ENCODE measurements at regions not wholly inside any gene's neighbourhood (a gene's known extent, or its start where the extent isn't known, plus 50 kb on each side); places are given as distances from the start of the nearest gene placed in this dataset.

DNA sequence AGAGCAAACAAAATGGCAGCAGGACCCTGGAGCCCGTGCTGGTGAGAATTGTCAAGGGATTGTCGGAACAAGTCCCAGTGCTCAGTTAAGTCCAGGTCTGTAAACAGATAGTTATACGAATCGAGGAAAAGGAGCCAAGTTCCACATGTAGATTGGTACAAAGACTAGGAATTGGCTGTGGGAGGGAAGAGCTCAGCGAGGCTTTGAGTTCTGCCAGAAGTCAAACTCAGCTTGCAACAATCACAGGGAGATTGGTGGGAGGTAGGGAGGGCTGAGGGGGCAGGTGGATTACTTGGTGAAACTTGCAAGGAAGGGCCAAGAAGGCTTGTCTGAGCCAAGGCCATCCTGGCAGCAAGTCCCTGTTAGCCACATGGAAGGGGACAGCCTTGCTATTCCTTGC is 217.8 kb upstream of the ARL4C start:
- Histone ChIP-seq H3K27me3 (no peaks in the 10 kb centered on the region), H3K9me3 (no peaks in the 10 kb centered on the region), H3K4me1 (no peaks in the 10 kb centered on the region), H3K27ac (replicated peaks in 1 of 4) (no peak overlapping the region), H3K36me3 (no peaks in the 10 kb centered on the region), H3K4me3 (no peak overlapping the region)
- peak; percentile 39 for DNase-seq (ENCODE audit: extremely low spot score)
- intact Hi-C loops (cut with DNase I), result no loop called here
- no peak for TF ChIP-seq POLR2A (IDR thresholded peaks at IDR 0.05; ENCODE audit: low read depth)
- TF ChIP-seq CTCF (IDR thresholded peaks at IDR 0.05), result no peak
- no peak for TF ChIP-seq EP300 (IDR thresholded peaks at IDR 0.05)
- no peak for TF ChIP-seq POLR2AphosphoS5 (IDR thresholded peaks at IDR 0.05)
- 79% methylated on average over 5 of the region's 5 CpGs for WGBS

- H3K36me3 ChIP-seq, result no peaks in the 10 kb centered on the region
- intact Hi-C loops (cut with DNase I), result no loop called here
- no peaks in the 10 kb centered on the region for H3K27me3 ChIP-seq
- 85% methylated on average over 4 of the region's 4 CpGs for WGBS
- no peaks in the 10 kb centered on the region for H3K4me1 ChIP-seq
- no peak overlapping the region for H3K27ac ChIP-seq (replicated peaks in 1 of 4)
- H3K9me3 ChIP-seq, result no peaks in the 10 kb centered on the region
- no peak for TF ChIP-seq POLR2A (IDR thresholded peaks at IDR 0.05; ENCODE audit: low read depth)
- TF ChIP-seq EP300 (IDR thresholded peaks at IDR 0.05), result no peak
- no peak for TF ChIP-seq POLR2AphosphoS5 (IDR thresholded peaks at IDR 0.05)
- TF ChIP-seq CTCF (IDR thresholded peaks at IDR 0.05), result no peak
- DNase-seq (ENCODE audit: extremely low spot score), result no peak
- no peak overlapping the region for H3K4me3 ChIP-seq
These were observed 215.6 kb upstream of the ARL4C start for GRCh38 chr2:234712421-234712935.

- WGBS, result 97% methylated on average over 2 of the region's 2 CpGs
- no peak for DNase-seq (ENCODE audit: extremely low spot score)
- Histone ChIP-seq H3K27me3 (no peaks in the 10 kb centered on the region), H3K36me3 (no peaks in the 10 kb centered on the region), H3K9me3 (no peaks in the 10 kb centered on the region), H3K27ac (replicated peaks in 1 of 4) (no peak overlapping the region), H3K4me1 (no peaks in the 10 kb centered on the region), H3K4me3 (no peak overlapping the region)
- intact Hi-C loops (cut with DNase I), result no loop called here
- no peak for TF ChIP-seq POLR2AphosphoS5 (IDR thresholded peaks at IDR 0.05)
- no peak for TF ChIP-seq CTCF (IDR thresholded peaks at IDR 0.05)
These were observed 214.4 kb upstream of the ARL4C start for GRCh38 chr2:234711308-234711707.

DNA sequence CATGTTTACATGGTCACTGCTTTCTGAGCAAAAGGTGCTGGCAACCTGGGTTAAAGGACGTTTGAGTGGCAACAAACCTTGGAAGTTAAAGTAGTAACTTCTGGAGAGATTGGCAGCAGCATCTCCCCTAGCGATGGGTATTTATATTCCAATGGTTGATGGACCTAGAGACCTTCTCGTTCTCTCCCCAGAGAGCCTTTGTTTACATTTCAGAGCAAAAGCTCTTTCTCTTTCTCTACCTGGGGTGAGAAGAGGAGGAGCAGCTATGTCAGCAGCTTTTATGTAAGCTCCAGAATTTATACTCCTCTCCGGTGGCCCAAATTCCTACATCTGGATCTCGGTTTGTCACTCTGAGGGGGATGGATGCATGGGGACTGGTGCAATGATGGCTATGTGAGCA is 213.7 kb upstream of the ARL4C start:
- H3K4me3 ChIP-seq, result no peak overlapping the region
- TF ChIP-seq CTCF (IDR thresholded peaks at IDR 0.05), result no peak
- TF ChIP-seq POLR2AphosphoS5 (IDR thresholded peaks at IDR 0.05), result no peak
- TF ChIP-seq EP300 (IDR thresholded peaks at IDR 0.05), result no peak
- no peak for TF ChIP-seq POLR2A (IDR thresholded peaks at IDR 0.05; ENCODE audit: low read depth)
- 51% methylated on average over 5 of the region's 5 CpGs for WGBS
- H3K27me3 ChIP-seq, result no peaks in the 10 kb centered on the region
- no peaks in the 10 kb centered on the region for H3K36me3 ChIP-seq
- intact Hi-C loops (cut with DNase I), result no loop called here
- H3K9me3 ChIP-seq, result no peaks in the 10 kb centered on the region
- DNase-seq (ENCODE audit: extremely low spot score), result peak; percentile 88
- H3K27ac ChIP-seq (replicated peaks in 1 of 4), result no peak overlapping the region
- no peaks in the 10 kb centered on the region for H3K4me1 ChIP-seq

DNA sequence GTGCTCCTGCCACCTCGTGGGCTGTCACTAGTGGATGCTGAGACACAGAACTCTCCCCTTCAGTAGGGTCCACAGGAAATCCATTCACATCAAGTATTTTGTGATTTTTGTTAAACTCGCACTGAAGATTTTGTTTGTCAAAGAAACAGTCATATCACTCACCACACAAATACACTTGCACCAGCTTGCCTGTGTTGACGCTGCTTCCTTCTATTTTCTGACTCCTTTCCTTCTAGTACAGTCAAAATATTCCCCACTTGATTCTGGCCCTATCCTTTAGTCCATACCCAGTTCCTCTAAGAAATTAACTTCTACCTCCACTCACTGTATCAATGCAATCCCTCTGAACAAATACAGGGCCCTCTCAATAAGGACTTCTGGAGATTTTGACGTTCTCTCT is 213.2 kb upstream of the ARL4C start:
- H3K9me3 ChIP-seq, result no peaks in the 10 kb centered on the region
- H3K36me3 ChIP-seq, result no peaks in the 10 kb centered on the region
- no peak overlapping the region for H3K27ac ChIP-seq (replicated peaks in 1 of 4)
- H3K27me3 ChIP-seq, result no peaks in the 10 kb centered on the region
- no peak overlapping the region for H3K4me3 ChIP-seq
- intact Hi-C loops (cut with DNase I), result no loop called here
- WGBS, result 60% methylated on average over 4 of the region's 4 CpGs
- no peak for DNase-seq (ENCODE audit: extremely low spot score)
- H3K4me1 ChIP-seq, result no peaks in the 10 kb centered on the region
- TF ChIP-seq EP300 (IDR thresholded peaks at IDR 0.05) (no peak), CTCF (IDR thresholded peaks at IDR 0.05) (no peak), POLR2AphosphoS5 (IDR thresholded peaks at IDR 0.05) (no peak), POLR2A (IDR thresholded peaks at IDR 0.05; ENCODE audit: low read depth) (no peak)

Data from esophagus muscularis mucosa (tissue), 4 donors.